ENCODE measurements at regions not wholly inside any gene's neighbourhood (a gene's known extent, or its start where the extent isn't known, plus 50 kb on each side); places are given as distances from the start of the nearest gene placed in this dataset.

DNA sequence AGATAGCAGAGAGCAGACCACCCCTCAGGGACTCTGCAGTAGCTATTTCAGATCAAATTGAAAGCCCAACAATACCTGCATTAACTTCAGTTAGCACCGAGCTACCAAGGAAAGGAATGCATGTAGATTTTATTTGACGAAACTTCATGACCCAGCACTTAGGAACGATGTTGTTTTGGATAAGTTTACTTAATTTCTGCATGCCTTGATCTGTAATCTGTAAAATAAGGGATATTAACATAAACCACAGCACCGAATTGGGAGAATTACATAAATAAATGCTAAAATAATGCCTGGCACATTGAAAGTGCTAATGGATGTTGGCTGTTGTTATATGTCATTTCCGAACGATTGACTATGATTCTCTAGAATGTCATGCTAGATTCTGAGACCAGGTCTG, 435.8 kb upstream of the CLINT1 start:
- TF ChIP-seq, protein P1, sequence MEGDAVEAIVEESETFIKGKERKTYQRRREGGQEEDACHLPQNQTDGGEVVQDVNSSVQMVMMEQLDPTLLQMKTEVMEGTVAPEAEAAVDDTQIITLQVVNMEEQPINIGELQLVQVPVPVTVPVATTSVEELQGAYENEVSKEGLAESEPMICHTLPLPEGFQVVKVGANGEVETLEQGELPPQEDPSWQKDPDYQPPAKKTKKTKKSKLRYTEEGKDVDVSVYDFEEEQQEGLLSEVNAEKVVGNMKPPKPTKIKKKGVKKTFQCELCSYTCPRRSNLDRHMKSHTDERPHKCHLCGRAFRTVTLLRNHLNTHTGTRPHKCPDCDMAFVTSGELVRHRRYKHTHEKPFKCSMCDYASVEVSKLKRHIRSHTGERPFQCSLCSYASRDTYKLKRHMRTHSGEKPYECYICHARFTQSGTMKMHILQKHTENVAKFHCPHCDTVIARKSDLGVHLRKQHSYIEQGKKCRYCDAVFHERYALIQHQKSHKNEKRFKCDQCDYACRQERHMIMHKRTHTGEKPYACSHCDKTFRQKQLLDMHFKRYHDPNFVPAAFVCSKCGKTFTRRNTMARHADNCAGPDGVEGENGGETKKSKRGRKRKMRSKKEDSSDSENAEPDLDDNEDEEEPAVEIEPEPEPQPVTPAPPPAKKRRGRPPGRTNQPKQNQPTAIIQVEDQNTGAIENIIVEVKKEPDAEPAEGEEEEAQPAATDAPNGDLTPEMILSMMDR (IDR thresholded peaks at IDR 0.05) = no peak
- Mint-ChIP-seq H3K9me3 (peaks cover 5% of the 10 kb centered on the region), H3K4me3 (no peak overlapping the region), H3K36me3 (ENCODE audit: low read depth) (no peaks in the 10 kb centered on the region), H3K27me3 (no peaks in the 10 kb centered on the region), H3K4me1 (ENCODE audit: low read depth) (no peaks in the 10 kb centered on the region), H3K27ac (no peak overlapping the region)
- CTCF ChIA-PET = no interaction called here
- POLR2A ChIA-PET = no interaction called here
- DNase-seq (no peak), ATAC-seq (ENCODE audit: poor library complexity) (no peak)
- Histone ChIP-seq H3K4me1 (ENCODE audit: insufficient read depth, low read length) (no peaks in the 10 kb centered on the region), H3K27ac (ENCODE audit: low read depth in 1 of 2, low read length in 2 of 2) (no peak overlapping the region), H3K36me3 (ENCODE audit: insufficient read depth, low read length) (no peaks in the 10 kb centered on the region), H3K27me3 (ENCODE audit: control insufficient read depth in 1 of 2, insufficient read depth in 2 of 2, low read length in 2 of 2) (no peaks in the 10 kb centered on the region), H3K4me3 (ENCODE audit: low read length) (no peak overlapping the region), H3K9me3 (ENCODE audit: control insufficient read depth in 1 of 2, insufficient read depth in 1 of 2, low read length in 2 of 2) (peaks cover 0 to 3% of the 10 kb centered on the region in 2 experiments)
- intact Hi-C loops (cut with DNase I, micrococcal nuclease) = no loop called here

DNA sequence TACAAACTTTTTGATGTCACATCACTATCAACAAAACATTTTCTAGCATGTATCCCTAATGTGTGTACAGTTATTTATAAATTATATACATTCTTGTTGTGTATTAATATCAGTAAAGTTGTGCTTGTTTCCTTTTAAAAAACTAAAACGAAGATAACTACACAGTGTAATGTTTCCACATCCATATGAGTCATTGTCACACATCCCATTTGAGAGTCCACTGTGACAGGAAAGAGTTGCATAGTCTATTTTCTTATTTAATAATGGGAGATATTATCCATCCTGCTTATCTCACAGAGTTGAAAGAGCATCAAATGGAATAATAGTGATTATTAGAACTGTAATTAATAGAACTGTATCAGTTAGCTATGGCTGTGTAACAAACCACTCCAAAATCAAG, 434.0 kb upstream of the CLINT1 start:
- Histone ChIP-seq H3K9me3 (ENCODE audit: control insufficient read depth in 1 of 2, insufficient read depth in 1 of 2, low read length in 2 of 2) (peaks cover 0 to 3% of the 10 kb centered on the region in 2 experiments), H3K27me3 (ENCODE audit: control insufficient read depth in 1 of 2, insufficient read depth in 2 of 2, low read length in 2 of 2) (no peaks in the 10 kb centered on the region), H3K4me1 (ENCODE audit: insufficient read depth, low read length) (no peaks in the 10 kb centered on the region), H3K4me3 (ENCODE audit: low read length) (no peak overlapping the region), H3K36me3 (ENCODE audit: insufficient read depth, low read length) (no peaks in the 10 kb centered on the region), H3K27ac (ENCODE audit: low read depth in 1 of 2, low read length in 2 of 2) (no peak overlapping the region)
- TF ChIP-seq, protein P1 (IDR thresholded peaks at IDR 0.05) = no peak
- Mint-ChIP-seq H3K4me1 (ENCODE audit: low read depth) (no peaks in the 10 kb centered on the region), H3K9me3 (peaks cover 5% of the 10 kb centered on the region), H3K27ac (no peak overlapping the region), H3K36me3 (ENCODE audit: low read depth) (no peaks in the 10 kb centered on the region), H3K27me3 (no peaks in the 10 kb centered on the region), H3K4me3 (no peak overlapping the region)
- ATAC-seq (ENCODE audit: poor library complexity) (no peak), DNase-seq (no peak)
- intact Hi-C loops (cut with DNase I, micrococcal nuclease) = no loop called here
- POLR2A ChIA-PET = no interaction called here
- CTCF ChIA-PET = no interaction called here

DNA sequence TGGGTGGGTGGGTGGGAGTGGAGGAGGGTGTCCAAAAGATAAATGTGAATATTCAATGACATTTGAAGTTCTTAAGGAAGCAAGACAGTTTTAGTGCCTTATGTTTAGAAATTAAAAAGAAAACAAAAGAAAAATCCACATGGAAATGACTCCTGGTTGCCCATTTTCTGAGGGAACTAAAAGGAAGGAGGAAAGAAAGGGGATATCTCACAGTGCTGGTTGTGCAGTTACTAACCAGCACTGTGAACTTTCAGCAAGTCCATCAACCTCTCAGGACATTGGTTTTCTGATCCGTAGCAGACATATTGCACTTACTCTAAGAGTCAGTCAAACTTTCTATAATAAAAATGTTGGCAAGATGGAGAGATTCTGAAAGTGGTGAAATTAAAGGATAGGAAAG, 431.0 kb upstream of the CLINT1 start:
- intact Hi-C loops (cut with DNase I, micrococcal nuclease) = no loop called here
- H3K27me3 ChIP-seq (ENCODE audit: control insufficient read depth in 1 of 2, insufficient read depth in 2 of 2, low read length in 2 of 2) = no peaks in the 10 kb centered on the region
- Mint-ChIP-seq H3K4me3 (no peak overlapping the region), H3K27me3 (no peaks in the 10 kb centered on the region), H3K36me3 (ENCODE audit: low read depth) (no peaks in the 10 kb centered on the region), H3K4me1 (ENCODE audit: low read depth) (no peaks in the 10 kb centered on the region), H3K27ac (no peak overlapping the region), H3K9me3 (peaks cover 3% of the 10 kb centered on the region)
- DNase-seq (no peak), ATAC-seq (ENCODE audit: poor library complexity) (no peak)
- no peak overlapping the region for H3K4me3 ChIP-seq (ENCODE audit: low read length)
- H3K4me1 ChIP-seq (ENCODE audit: insufficient read depth, low read length) = no peaks in the 10 kb centered on the region
- ChIA-PET POLR2A (no interaction called here), CTCF (no interaction called here)
- H3K9me3 ChIP-seq (ENCODE audit: control insufficient read depth in 1 of 2, insufficient read depth in 1 of 2, low read length in 2 of 2) = no peaks in the 10 kb centered on the region
- H3K27ac ChIP-seq (ENCODE audit: low read depth in 1 of 2, low read length in 2 of 2) = no peak overlapping the region
- no peaks in the 10 kb centered on the region for H3K36me3 ChIP-seq (ENCODE audit: insufficient read depth, low read length)
- TF ChIP-seq, protein P1 (IDR thresholded peaks at IDR 0.05) = no peak

All from CD4-positive, alpha-beta T cell (primary cell).